ENCODE measurements at regions not wholly inside any gene's neighbourhood (a gene's known extent, or its start where the extent isn't known, plus 50 kb on each side); places are given as distances from the start of the nearest gene placed in this dataset.

DNA sequence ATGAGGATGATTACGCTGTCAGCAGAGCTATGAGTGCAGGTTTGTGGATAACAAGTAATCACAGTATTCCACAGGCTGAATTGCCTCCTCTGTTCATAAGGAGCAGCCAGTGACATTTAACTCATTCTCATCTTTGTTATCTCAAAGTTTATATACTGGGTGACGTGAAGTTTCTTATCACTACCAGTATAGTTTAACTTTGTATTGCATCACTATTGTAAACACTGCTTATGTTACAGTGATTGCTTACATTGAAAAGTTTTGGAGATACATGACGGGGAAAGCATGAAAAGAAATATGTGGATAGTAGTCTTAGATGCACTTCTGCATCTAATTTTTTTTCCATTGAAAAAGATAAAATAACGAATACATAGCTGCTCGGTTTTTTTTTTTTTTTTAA, 429.7 kb downstream of the VGLL3 start:
- no CpG with 5 or more reads among the region's 5 CpGs for WGBS, 2 experiments (ENCODE audit: extremely low coverage in 2 of 2, insufficient read length in 1 of 2)
- no TSS peak for BruUV-seq (replicated peaks)
- Histone ChIP-seq H2AFZ (replicated peaks; ENCODE audit: low read length, poor library complexity) (no peak overlapping the region), H3K4me2 (ENCODE audit: low read depth, low read length) (no peak overlapping the region), H3K9me3 (ENCODE audit: control insufficient read depth, insufficient read depth, low read length) (no peaks in the 10 kb centered on the region), H3K27me3 (ENCODE audit: control insufficient read depth, insufficient read depth, low read length) (no peaks in the 10 kb centered on the region), H3K9me1 (ENCODE audit: insufficient read depth, low read length) (no peaks in the 10 kb centered on the region), H3K4me3 (ENCODE audit: insufficient read depth, low read depth, low read length) (no peak overlapping the region), H2BK120ac (ENCODE audit: low read depth, low read length) (no peak overlapping the region), H4K5ac (ENCODE audit: low read depth, low read length) (no peak overlapping the region), H3K18ac (ENCODE audit: low read depth, low read length) (no peak overlapping the region), H3K56ac (ENCODE audit: extremely low read depth, insufficient read depth, low read length) (no peak overlapping the region), H3K14ac (replicated peaks; ENCODE audit: low read depth, low read length) (no peak overlapping the region), H3K23ac (ENCODE audit: low read depth, low read length) (no peak overlapping the region), H3K4me1 (ENCODE audit: control insufficient read depth, insufficient read depth, low read length) (no peaks in the 10 kb centered on the region), H4K8ac (ENCODE audit: low read depth in 2 of 2, low read length in 2 of 2) (no peak overlapping the region), H3K9ac (ENCODE audit: low read depth, low read length) (no peak overlapping the region), H2BK15ac (ENCODE audit: low read depth, low read length) (no peak overlapping the region), H3K27ac (ENCODE audit: insufficient read depth, low read length) (no peak overlapping the region), H2AK5ac (ENCODE audit: low read depth, low read length) (no peak overlapping the region), H2BK5ac (ENCODE audit: low read depth, low read length, poor library complexity, severe bottlenecking) (no peak overlapping the region), H4K91ac (ENCODE audit: insufficient read depth, low read depth, low read length) (no peak overlapping the region), H3K36me3 (ENCODE audit: control insufficient read depth, insufficient read depth, low read length) (no peaks in the 10 kb centered on the region), H3K79me1 (ENCODE audit: low read depth in 1 of 2, low read length in 2 of 2) (no peaks in the 10 kb centered on the region), H2BK20ac (ENCODE audit: low read depth, low read length) (no peak overlapping the region), H2AK9ac (replicated peaks; ENCODE audit: low read depth, low read length, poor library complexity) (no peak overlapping the region), H4K20me1 (ENCODE audit: insufficient read depth, low read length) (no peaks in the 10 kb centered on the region), H3K4ac (ENCODE audit: low read depth, low read length) (no peak overlapping the region)
- dilution Hi-C loops (cut with HindIII; ENCODE audit: low sequenced_read_pairs, unreplicated experiment), result no loop called here
- CTCF ChIA-PET, result no interaction called here
- POLR2A ChIA-PET (ENCODE audit: unreplicated experiment), result no interaction called here
- in situ Hi-C loops (cut with MboI; ENCODE audit: low sequenced_read_pairs), result loop anchor here (25.0 kb wide), 1 partner anchor 749 kb away; no protein-coding TSS in a partner anchor
- intact Hi-C loops (cut with micrococcal nuclease), result loop anchor here (5.0 kb wide), 1 partner anchor 739 kb away; no protein-coding TSS in a partner anchor
- no peak for ATAC-seq (ENCODE audit: low read depth)
- TF ChIP-seq CEBPB (IDR thresholded peaks at IDR 0.05; ENCODE audit: low read depth, low read length) (peak; percentile 50), MAFK (IDR thresholded peaks at IDR 0.05; ENCODE audit: low read depth, low read length) (no peak), SMC3 (IDR thresholded peaks at IDR 0.05; ENCODE audit: low read depth, low read length) (no peak)
- DNase-seq, result no peak
